ENCODE measurements at regions not wholly inside any gene's neighbourhood (a gene's known extent, or its start where the extent isn't known, plus 50 kb on each side); places are given as distances from the start of the nearest gene placed in this dataset.

- H3K4me1 ChIP-seq (replicated peaks in 1 of 4; ENCODE audit: control insufficient read depth in 3 of 4, insufficient read depth in 4 of 4, low read length in 3 of 4), result peaks cover 0 to 4% (median 1%) of the 10 kb centered on the region in 4 experiments; a peak in 1 of 7 replicates
- H3K18ac ChIP-seq (ENCODE audit: extremely low read depth, low read length), result peak overlapping the region; percentile 48; the same call in 1 of the 2 replicates
- ChIA-PET CTCF (ENCODE audit: partially characterized antibody) (no interaction called here), POLR2A (ENCODE audit: partially characterized antibody) (no interaction called here)
- H2AK5ac ChIP-seq (ENCODE audit: low read depth, low read length), result no peak overlapping the region
- 79% methylated on average over 3 of the region's 3 CpGs; no CpG with 5 or more reads in 1 of the 2 experiments for WGBS, 2 experiments (ENCODE audit: extremely low coverage in 1 of 2, insufficient coverage in 1 of 2, insufficient read length in 1 of 2, insufficient replicate concordance in 2 of 2, low coverage in 1 of 2, low lambda C conversion rate in 2 of 2, missing lambda C conversion rate in 1 of 2)
- H4K5ac ChIP-seq (ENCODE audit: insufficient read length, low read depth, low read length), result no peak overlapping the region
- no peak overlapping the region; a peak in 1 of 4 replicates for H3K4me2 ChIP-seq (ENCODE audit: insufficient read depth in 1 of 2, low read depth in 2 of 2, low read length in 2 of 2)
- no peak overlapping the region for H3K14ac ChIP-seq (ENCODE audit: insufficient read length)
- H2BK12ac ChIP-seq (ENCODE audit: low read depth, low read length), result peak overlapping the region; percentile 80
- DNase-seq (ENCODE audit: low read depth in 1 of 2, low spot score in 2 of 2) (no peak), FAIRE-seq (no peak)
- no peak overlapping the region for H4K91ac ChIP-seq (replicated peaks; ENCODE audit: insufficient read length, low read length)
- H2AFZ ChIP-seq (ENCODE audit: low read length), result peak overlapping the region; percentile 76; the same call in 1 of the 2 replicates
- no peak overlapping the region for H3K23ac ChIP-seq (ENCODE audit: insufficient read length)
- no peak overlapping the region for H3K56ac ChIP-seq (replicated peaks; ENCODE audit: insufficient read length, low read depth, low read length)
- no peaks in the 10 kb centered on the region for H3K27me3 ChIP-seq (replicated peaks in 1 of 4; ENCODE audit: control insufficient read depth in 3 of 4, extremely low read depth in 1 of 4, insufficient read depth in 3 of 4, low read length in 3 of 4)
- no peak overlapping the region for H3K9ac ChIP-seq (replicated peaks in 1 of 4; ENCODE audit: extremely low read depth in 1 of 4, low read depth in 3 of 4, low read length in 3 of 4)
- no peaks in the 10 kb centered on the region for H3K9me3 ChIP-seq (ENCODE audit: insufficient read depth in 2 of 2, low read depth in 1 of 2, low read length in 1 of 2)
- no peak overlapping the region for H3K4me3 ChIP-seq (ENCODE audit: extremely low read depth in 1 of 4, insufficient read depth in 2 of 4, low read depth in 3 of 4, low read length in 4 of 4)
- H4K8ac ChIP-seq (ENCODE audit: extremely low read depth, insufficient read depth, low read length), result no peak overlapping the region
- peak overlapping the region; percentile 45 for H2BK120ac ChIP-seq (replicated peaks; ENCODE audit: low read depth, low read length)
- H4K20me1 ChIP-seq (replicated peaks in 1 of 2; ENCODE audit: control insufficient read depth in 1 of 2, insufficient read depth in 2 of 2, low read length in 2 of 2), result no peaks in the 10 kb centered on the region
- H3K23me2 ChIP-seq (ENCODE audit: low read depth, low read length), result no peaks in the 10 kb centered on the region; the same call in 1 of the 2 replicates
- H2BK5ac ChIP-seq (ENCODE audit: low read depth, low read length), result peak overlapping the region; percentile 76; the same call in 1 of the 2 replicates
- no peaks in the 10 kb centered on the region for H3K79me1 ChIP-seq (ENCODE audit: low read depth, low read length)
- no peak overlapping the region for H3K4ac ChIP-seq (replicated peaks; ENCODE audit: insufficient read length, low read depth, low read length)
- H3K27ac ChIP-seq (ENCODE audit: low read depth, low read length), result no peak overlapping the region
- H3K36me3 ChIP-seq (ENCODE audit: control insufficient read depth in 2 of 4, insufficient read depth in 4 of 4, low read length in 3 of 4), result no peaks in the 10 kb centered on the region
- no peak overlapping the region for H2BK15ac ChIP-seq (ENCODE audit: low read length)
- H2BK20ac ChIP-seq (ENCODE audit: low read length), result no peak overlapping the region
- no peaks in the 10 kb centered on the region for H3K79me2 ChIP-seq (ENCODE audit: control insufficient read depth in 1 of 2, insufficient read depth in 2 of 2, low read length in 2 of 2)
- TF ChIP-seq SAP30 (IDR thresholded peaks at IDR 0.05; ENCODE audit: insufficient read depth, insufficient replicate concordance, low read length) (no peak), ASH2L (IDR thresholded peaks at IDR 0.05; ENCODE audit: low read length) (no peak), RFX5 (IDR thresholded peaks at IDR 0.05; ENCODE audit: borderline replicate concordance, low read depth, low read length) (no peak), SUZ12 (IDR thresholded peaks at IDR 0.05; ENCODE audit: low read length) (no peak), ZNF274 (IDR thresholded peaks at IDR 0.05; ENCODE audit: borderline replicate concordance, extremely low read depth, low read length) (no peak), SIRT6 (IDR thresholded peaks at IDR 0.05; ENCODE audit: low read length) (no peak), E2F6 (IDR thresholded peaks at IDR 0.05) (no peak), GABPA (IDR thresholded peaks at IDR 0.05; ENCODE audit: borderline replicate concordance, insufficient read depth, low read length) (no peak), HDAC6 (IDR thresholded peaks at IDR 0.05; ENCODE audit: low read depth, low read length) (no peak), RXRA (IDR thresholded peaks at IDR 0.05; ENCODE audit: insufficient read depth, low read depth, low read length) (no peak), SP4 (IDR thresholded peaks at IDR 0.05; ENCODE audit: low read length) (no peak), BRCA1 (IDR thresholded peaks at IDR 0.05; ENCODE audit: low read depth, low read length) (no peak), POLR2A (IDR thresholded peaks at IDR 0.05; ENCODE audit: control extremely low read depth in 1 of 2, low read depth in 2 of 2, low read length in 2 of 2) (no peak), SP1 (IDR thresholded peaks at IDR 0.05; ENCODE audit: low read depth, low read length) (no peak), SRF (IDR thresholded peaks at IDR 0.05; ENCODE audit: low read depth, low read length) (no peak), SIX5 (IDR thresholded peaks at IDR 0.05; ENCODE audit: low read depth, low read length) (no peak)
Measured at GRCh38 chr9:79026316-79026715, 545.4 kb upstream of the TLE4 start.
